ENCODE measurements at regions not wholly inside any gene's neighbourhood (a gene's known extent, or its start where the extent isn't known, plus 50 kb on each side); places are given as distances from the start of the nearest gene placed in this dataset.

- TF ChIP-seq, protein P1, sequence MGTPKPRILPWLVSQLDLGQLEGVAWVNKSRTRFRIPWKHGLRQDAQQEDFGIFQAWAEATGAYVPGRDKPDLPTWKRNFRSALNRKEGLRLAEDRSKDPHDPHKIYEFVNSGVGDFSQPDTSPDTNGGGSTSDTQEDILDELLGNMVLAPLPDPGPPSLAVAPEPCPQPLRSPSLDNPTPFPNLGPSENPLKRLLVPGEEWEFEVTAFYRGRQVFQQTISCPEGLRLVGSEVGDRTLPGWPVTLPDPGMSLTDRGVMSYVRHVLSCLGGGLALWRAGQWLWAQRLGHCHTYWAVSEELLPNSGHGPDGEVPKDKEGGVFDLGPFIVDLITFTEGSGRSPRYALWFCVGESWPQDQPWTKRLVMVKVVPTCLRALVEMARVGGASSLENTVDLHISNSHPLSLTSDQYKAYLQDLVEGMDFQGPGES (IDR thresholded peaks at IDR 0.05), result no peak
- TF ChIP-seq TAF1 (IDR thresholded peaks at IDR 0.05; ENCODE audit: borderline replicate concordance, low read depth, low read length), result no peak
- TF ChIP-seq PML (IDR thresholded peaks at IDR 0.05; ENCODE audit: low read length), result no peak
- no peak for TF ChIP-seq FOXM1 (IDR thresholded peaks at IDR 0.05; ENCODE audit: low read depth, low read length)
- no peak for TF ChIP-seq CHD2 (IDR thresholded peaks at IDR 0.05; ENCODE audit: borderline replicate concordance, low read depth, low read length)
These were observed 492.4 kb downstream of the IPMK start for GRCh38 chr10:57775250-57775649.

Measured in GM12878 (cell line).